ENCODE measurements at regions not wholly inside any gene's neighbourhood (a gene's known extent, or its start where the extent isn't known, plus 50 kb on each side); places are given as distances from the start of the nearest gene placed in this dataset.
A peak's percentile ranks its signal among the peaks of the same experiment; 100 is the strongest.

GRCh38 chr12:89833337-89834252 lies 125.0 kb upstream of the ATP2B1 start:
- Mint-ChIP-seq H3K36me3 (ENCODE audit: insufficient read depth in 1 of 3, low read depth in 3 of 3) (no peaks in the 10 kb centered on the region), H3K4me3 (no peak overlapping the region; a peak in 1 of 5 replicates), H3K27ac (peak overlapping the region in 1 of 3 experiments; percentile 87; a peak in 2 of 7 replicates), H3K27me3 (ENCODE audit: low read depth) (no peaks in the 10 kb centered on the region), H3K9me3 (no peaks in the 10 kb centered on the region), H3K4me1 (peaks cover 15 to 19% of the 10 kb centered on the region in 2 experiments)
- H3K4me2 ChIP-seq (ENCODE audit: insufficient read depth, insufficient read length, low read length): no peak overlapping the region
- H3K23ac ChIP-seq (ENCODE audit: insufficient read length, low read depth, low read length): no peak overlapping the region
- H2BK120ac ChIP-seq (ENCODE audit: low read depth, low read length, poor library complexity, severe bottlenecking): no peak overlapping the region
- no peaks in the 10 kb centered on the region for H3K27me3 ChIP-seq (ENCODE audit: insufficient read depth, low read length)
- H3T11ph ChIP-seq (ENCODE audit: low read length): no peak overlapping the region
- H2AK5ac ChIP-seq (ENCODE audit: insufficient read length, low read length): no peak overlapping the region
- H2BK12ac ChIP-seq (ENCODE audit: insufficient read length, low read depth, low read length): no peak overlapping the region
- H3K79me2 ChIP-seq (ENCODE audit: insufficient read depth, low read length): no peaks in the 10 kb centered on the region
- H2BK5ac ChIP-seq (ENCODE audit: insufficient read length, low read length): no peak overlapping the region
- WGBS (ENCODE audit: extremely low coverage, insufficient read length, low lambda C conversion rate): no CpG with 5 or more reads among the region's 1 CpG
- H4K5ac ChIP-seq (ENCODE audit: insufficient read length, low read depth, low read length): no peak overlapping the region
- no peak overlapping the region for H3K27ac ChIP-seq (ENCODE audit: insufficient read length, low read depth, low read length)
- H3K18ac ChIP-seq (ENCODE audit: insufficient read length, low read depth, low read length): no peak overlapping the region
- no peaks in the 10 kb centered on the region for H3K79me1 ChIP-seq (ENCODE audit: insufficient read depth, low read depth, low read length, poor library complexity, severe bottlenecking)
- H3K56ac ChIP-seq (ENCODE audit: insufficient read length, low read depth, low read length): no peak overlapping the region
- H2AFZ ChIP-seq (ENCODE audit: low read length): no peak overlapping the region
- no peak overlapping the region for H3K9ac ChIP-seq (ENCODE audit: extremely low read depth, insufficient read length, low read length)
- H2BK20ac ChIP-seq (ENCODE audit: low read depth, low read length, poor library complexity, severe bottlenecking): no peak overlapping the region
- 0 out of 2 replicates have a peak, but pooled peaks cover 2% of the 10 kb centered on the region for H3K4me1 ChIP-seq (ENCODE audit: insufficient read depth, low read length)
- no peak overlapping the region for H3K4ac ChIP-seq (ENCODE audit: low read depth, low read length)
- no peak overlapping the region for H4K91ac ChIP-seq (ENCODE audit: insufficient read length, low read depth, low read length)
- H4K20me1 ChIP-seq (ENCODE audit: control insufficient read depth, insufficient read depth, insufficient read length): no peaks in the 10 kb centered on the region
- no peak for TF ChIP-seq CTCF (conservative IDR thresholded peaks at IDR 0.05)
- DNase-seq: no peak
- no peak overlapping the region for H4K8ac ChIP-seq (replicated peaks; ENCODE audit: insufficient read length, low read depth, low read length)
- H3K14ac ChIP-seq (ENCODE audit: insufficient read depth, low read length): no peak overlapping the region
- no peak overlapping the region for H2BK15ac ChIP-seq (ENCODE audit: low read depth, low read length)
- no peaks in the 10 kb centered on the region for H3K23me2 ChIP-seq (ENCODE audit: insufficient read length, low read depth, low read length, poor library complexity, severe bottlenecking)
- H3K9me3 ChIP-seq (ENCODE audit: control insufficient read depth, low read depth, low read length): no peaks in the 10 kb centered on the region

Data from H9 (cell line).